ENCODE measurements at regions not wholly inside any gene's neighbourhood (a gene's known extent, or its start where the extent isn't known, plus 50 kb on each side); places are given as distances from the start of the nearest gene placed in this dataset.

DNA sequence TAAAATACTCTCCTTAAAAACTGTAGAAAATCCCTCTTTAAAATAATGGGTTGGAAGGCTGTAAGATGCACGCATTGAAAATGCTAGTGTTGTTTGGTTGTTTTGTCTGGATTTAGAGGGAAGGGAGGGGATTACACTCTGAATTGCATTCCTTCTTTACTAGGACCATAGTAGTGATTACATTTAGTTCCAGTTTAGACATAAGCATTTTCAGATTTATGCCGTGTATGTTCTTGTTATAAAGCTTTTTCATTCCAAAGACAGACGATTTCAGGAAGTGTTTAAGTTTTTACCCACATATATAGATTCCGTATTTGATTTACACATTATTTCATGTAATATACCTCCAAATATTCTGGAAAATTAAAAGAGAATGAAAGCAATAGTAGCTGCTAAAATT lies 538.4 kb downstream of the PTPRC start:
- DNase-seq (ENCODE audit: low read depth) = no peak
- H3K4me3 ChIP-seq (replicated peaks; ENCODE audit: low read depth, low read length) = no peak overlapping the region
- TF ChIP-seq, protein P1, sequence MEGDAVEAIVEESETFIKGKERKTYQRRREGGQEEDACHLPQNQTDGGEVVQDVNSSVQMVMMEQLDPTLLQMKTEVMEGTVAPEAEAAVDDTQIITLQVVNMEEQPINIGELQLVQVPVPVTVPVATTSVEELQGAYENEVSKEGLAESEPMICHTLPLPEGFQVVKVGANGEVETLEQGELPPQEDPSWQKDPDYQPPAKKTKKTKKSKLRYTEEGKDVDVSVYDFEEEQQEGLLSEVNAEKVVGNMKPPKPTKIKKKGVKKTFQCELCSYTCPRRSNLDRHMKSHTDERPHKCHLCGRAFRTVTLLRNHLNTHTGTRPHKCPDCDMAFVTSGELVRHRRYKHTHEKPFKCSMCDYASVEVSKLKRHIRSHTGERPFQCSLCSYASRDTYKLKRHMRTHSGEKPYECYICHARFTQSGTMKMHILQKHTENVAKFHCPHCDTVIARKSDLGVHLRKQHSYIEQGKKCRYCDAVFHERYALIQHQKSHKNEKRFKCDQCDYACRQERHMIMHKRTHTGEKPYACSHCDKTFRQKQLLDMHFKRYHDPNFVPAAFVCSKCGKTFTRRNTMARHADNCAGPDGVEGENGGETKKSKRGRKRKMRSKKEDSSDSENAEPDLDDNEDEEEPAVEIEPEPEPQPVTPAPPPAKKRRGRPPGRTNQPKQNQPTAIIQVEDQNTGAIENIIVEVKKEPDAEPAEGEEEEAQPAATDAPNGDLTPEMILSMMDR (IDR thresholded peaks at IDR 0.05; ENCODE audit: low read length, missing control alignments) = no peak

DNA sequence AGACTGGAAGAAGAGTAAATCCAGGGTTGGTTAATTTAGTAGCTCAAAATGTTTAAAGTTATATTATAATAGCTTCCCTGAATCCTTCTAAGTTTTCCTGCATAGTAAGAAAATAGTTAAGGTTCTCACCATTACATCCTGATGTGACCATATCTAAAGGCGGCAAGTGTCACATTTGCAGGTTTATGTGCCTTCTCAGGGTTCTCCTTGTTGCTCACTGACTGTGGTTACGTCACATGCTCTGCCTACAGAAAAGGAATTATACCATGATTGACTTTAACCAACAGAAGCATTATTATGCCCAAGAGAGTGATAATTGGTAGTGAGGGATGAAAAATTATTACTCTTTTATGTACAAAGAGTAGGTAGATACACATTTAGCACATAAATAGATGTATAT lies 539.8 kb downstream of the PTPRC start:
- no peak for DNase-seq (ENCODE audit: low read depth)
- TF ChIP-seq, protein P1 (IDR thresholded peaks at IDR 0.05; ENCODE audit: low read length, missing control alignments) = no peak
- no peak overlapping the region for H3K4me3 ChIP-seq (replicated peaks; ENCODE audit: low read depth, low read length)

DNA sequence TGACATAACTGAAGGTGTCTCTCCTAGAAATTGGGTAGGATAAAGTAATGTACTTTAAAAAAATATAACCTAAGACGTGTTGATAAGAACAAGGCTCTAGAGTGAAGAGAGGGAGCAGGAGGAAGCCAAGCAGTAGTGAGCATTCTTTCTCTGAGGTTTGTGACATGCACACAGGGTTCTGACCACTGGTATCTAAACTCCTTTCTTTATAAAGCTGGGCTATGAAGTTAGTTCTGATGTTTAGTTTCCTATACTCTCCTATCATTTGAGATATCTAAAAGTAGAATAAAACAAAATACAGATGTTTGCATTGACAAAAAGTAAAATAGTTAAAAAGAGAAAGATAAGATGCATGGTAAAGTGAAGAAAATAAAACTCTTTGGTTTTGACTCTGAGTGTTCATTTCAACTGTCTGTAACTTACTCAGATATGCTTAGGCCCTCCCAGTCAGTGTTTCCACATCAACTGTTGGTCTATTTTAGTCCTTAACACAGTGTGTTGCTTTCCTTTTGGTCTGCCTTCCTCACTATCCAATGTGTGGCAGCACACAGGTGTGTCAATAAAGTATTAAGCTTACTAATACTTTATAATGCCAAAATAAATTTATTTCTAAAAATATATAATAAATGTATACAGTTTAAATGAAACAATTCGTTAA lies 543.5 kb downstream of the PTPRC start:
- H3K4me3 ChIP-seq (replicated peaks; ENCODE audit: low read depth, low read length) = no peak overlapping the region

DNA sequence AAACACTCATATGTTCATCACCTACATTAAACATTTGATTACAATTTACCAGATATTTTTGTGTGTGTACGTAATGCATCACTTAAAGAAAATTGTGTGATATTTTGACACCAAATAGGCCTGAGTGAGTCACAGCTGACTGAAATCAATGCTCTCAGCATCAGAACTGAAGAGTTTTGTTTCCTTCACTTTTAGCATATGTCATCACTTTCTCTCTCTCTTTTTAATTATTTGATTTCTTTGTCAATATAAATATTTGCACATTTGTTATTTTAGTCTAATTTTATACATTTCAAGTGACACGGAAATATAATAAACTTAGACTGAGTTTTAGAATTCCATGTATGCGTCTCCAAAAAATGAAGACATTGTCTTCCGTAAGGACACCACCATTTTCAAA lies 545.3 kb downstream of the PTPRC start:
- TF ChIP-seq, protein P1 (IDR thresholded peaks at IDR 0.05; ENCODE audit: low read length, missing control alignments) = no peak
- H3K4me3 ChIP-seq (replicated peaks; ENCODE audit: low read depth, low read length) = no peak overlapping the region

More for the DNA sequence above, 543.5 kb downstream of the PTPRC start:
- TF ChIP-seq, protein P1 (IDR thresholded peaks at IDR 0.05; ENCODE audit: low read length, missing control alignments) = no peak
- DNase-seq (ENCODE audit: low read depth) = peak; percentile 14

DNA sequence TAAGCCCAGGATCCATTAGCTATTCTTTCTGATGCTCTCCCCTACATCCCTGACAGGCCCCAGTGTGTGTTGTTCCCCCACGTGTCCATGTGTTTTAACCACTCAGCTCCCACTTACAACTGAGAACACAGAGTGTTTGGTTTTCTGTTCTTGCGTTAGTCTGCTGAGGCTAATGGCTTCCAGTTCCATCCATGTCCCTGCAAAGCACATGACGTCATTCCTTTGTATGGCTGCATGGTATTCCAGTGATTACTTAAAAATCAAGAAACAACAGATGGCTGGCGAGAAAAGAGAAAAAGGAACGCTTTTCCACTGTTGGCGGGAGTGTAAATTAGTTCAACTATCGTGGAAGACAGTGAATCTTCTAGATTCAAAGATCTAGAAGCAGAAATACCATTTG lies 556.0 kb downstream of the PTPRC start:
- no peak for DNase-seq (ENCODE audit: low read depth)

More for the DNA sequence above, 545.3 kb downstream of the PTPRC start:
- DNase-seq (ENCODE audit: low read depth) = no peak

DNA sequence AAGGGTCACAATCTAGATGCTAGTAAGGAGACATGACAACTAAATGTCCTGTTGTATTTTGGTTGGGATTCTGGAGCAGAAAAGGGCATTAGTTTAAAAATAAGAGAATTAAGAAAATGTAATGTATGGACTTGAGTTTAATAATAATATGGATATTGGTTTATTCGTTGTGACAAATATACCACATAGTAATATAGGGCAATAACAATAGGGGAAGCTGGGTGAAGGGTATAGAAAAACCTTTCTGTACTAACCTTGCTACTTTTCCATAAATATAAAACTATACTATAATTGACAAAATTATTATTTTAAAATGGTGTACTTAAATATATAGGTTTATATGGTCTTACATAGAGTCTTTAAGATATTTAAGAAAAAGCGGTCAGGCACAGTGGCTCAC lies 558.9 kb downstream of the PTPRC start:
- TF ChIP-seq, protein P1 (IDR thresholded peaks at IDR 0.05; ENCODE audit: low read length, missing control alignments) = no peak
- DNase-seq (ENCODE audit: low read depth) = no peak

More for the DNA sequence above, 556.0 kb downstream of the PTPRC start:
- no peak overlapping the region for H3K4me3 ChIP-seq (replicated peaks; ENCODE audit: low read depth, low read length)
- TF ChIP-seq, protein P1 (IDR thresholded peaks at IDR 0.05; ENCODE audit: low read length, missing control alignments) = no peak

DNA sequence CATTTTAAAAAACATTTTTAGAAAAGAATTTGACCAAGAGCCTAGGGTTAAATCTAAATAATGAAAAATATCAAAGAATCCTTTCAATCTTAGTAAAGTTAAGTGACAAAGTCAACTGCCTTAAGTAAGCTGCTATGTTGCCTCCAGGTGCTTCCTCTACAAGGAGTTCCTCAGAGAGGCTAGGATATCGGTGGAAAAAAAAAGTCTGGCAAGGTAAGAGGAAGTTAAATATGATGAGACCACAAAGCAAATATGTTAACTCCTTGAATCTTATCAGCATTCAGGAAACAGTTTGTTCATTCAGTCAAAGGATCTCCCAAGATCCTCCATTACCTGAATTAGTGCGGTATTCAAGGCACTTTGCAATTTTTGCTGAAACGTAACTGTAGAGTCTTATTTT lies 563.5 kb downstream of the PTPRC start:
- no peak overlapping the region for H3K4me3 ChIP-seq (replicated peaks; ENCODE audit: low read depth, low read length)
- TF ChIP-seq, protein P1 (IDR thresholded peaks at IDR 0.05; ENCODE audit: low read length, missing control alignments) = no peak
- DNase-seq (ENCODE audit: low read depth) = no peak

More for the DNA sequence above, 558.9 kb downstream of the PTPRC start:
- H3K4me3 ChIP-seq (replicated peaks; ENCODE audit: low read depth, low read length) = no peak overlapping the region
